Posterior cingulate gyrus (tissue), 11 donors: ENCODE measurements at regions not wholly inside any gene's neighbourhood (a gene's known extent, or its start where the extent isn't known, plus 50 kb on each side); places are given as distances from the start of the nearest gene placed in this dataset.

Experiments used
- DNase-seq, 10 donors: peaks; one replicate each; pipeline versions ENCODE4 v3.0.0 to v3.0.0-alpha.2; 2020 to 2021; ENCODE audit warnings: mixed read lengths in 3 of 10
- intact Hi-C: fragments of 100-400 bp; cut with DNase I; formaldehyde crosslinking; loops from one replicate; pipeline ENCODE4 v1.15.1; 2023

GRCh38 chr6:40973304-40973703, 65.7 kb downstream of the UNC5CL start:
- no peak for DNase-seq
- intact Hi-C loops, result no loop called here

DNA sequence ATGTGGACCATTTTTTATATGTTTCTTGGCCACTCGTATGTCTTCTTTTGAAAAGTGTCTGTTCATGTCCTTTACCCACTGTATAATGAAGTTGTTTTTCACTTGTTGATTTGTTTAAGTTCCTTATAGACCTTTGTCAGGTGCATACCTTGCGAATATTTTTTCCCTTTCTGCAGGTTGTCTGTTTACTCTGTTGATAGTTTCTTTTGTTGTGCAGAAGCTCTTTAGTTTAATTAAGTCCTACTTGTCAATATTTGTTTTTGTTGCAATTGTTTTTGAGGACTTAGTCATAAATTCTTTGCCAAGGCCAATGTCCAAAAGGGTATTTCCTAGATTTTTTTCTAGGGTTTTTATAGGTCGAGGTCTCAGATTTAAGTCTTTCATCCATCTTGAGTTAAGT, 66.2 kb downstream of the UNC5CL start:
- DNase-seq, result no peak
- intact Hi-C loops, result no loop called here

GRCh38 chr6:40972190-40972589, 66.8 kb downstream of the UNC5CL start:
- DNase-seq, result no peak
- intact Hi-C loops, result no loop called here

GRCh38 chr6:40968620-40969164, 70.3 kb downstream of the UNC5CL start:
- intact Hi-C loops, result no loop called here
- no peak for DNase-seq

- no peak for DNase-seq
- intact Hi-C loops, result no loop called here
Observed at GRCh38 chr6:40966860-40967259, 72.2 kb downstream of the UNC5CL start.

GRCh38 chr6:40965046-40965445, 74.0 kb downstream of the UNC5CL start:
- intact Hi-C loops, result no loop called here
- DNase-seq, result no peak

GRCh38 chr6:40963019-40963418, 76.0 kb downstream of the UNC5CL start:
- no peak for DNase-seq
- intact Hi-C loops, result no loop called here

DNA sequence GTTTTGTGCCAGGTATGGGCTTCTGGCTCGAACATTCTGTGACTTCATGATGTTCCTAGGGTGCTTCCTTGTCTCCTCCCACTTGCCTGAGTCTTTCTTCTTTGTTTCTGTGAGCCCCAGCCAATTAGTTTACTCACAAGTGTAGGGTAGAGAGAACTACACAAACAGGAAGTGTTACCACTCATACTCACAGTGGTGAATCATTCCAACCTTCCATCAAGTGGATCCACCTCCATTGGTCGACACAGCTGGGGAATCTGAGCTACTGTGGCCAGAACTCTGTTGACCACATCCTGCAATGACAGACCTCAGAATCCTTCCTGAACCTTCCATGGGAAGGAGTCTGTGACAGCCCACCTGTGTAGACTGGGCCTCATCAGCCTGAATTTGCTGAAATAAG, 76.8 kb downstream of the UNC5CL start:
- intact Hi-C loops, result no loop called here
- DNase-seq, result no peak

DNA sequence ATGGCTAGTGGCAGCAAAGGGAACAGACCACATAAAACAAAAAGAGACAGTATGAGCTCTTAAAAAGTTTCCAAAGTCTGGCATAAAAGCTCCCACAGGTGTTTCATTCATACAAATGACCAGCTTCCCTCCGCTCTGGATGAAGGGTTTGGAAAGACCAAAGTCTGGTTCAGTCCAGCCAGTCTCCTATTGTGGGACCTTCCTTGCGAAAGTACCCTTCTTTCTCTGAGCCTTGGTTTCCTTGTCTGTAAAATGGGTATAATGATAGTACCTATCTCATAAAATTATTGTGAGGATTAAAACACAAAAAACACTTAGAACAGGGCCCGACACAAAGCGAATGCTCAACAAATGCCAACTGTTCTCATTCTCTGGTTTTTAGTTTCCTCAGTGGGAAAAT, 77.2 kb downstream of the UNC5CL start:
- intact Hi-C loops, result no loop called here
- no peak for DNase-seq

GRCh38 chr6:40960742-40961430, 78.1 kb downstream of the UNC5CL start:
- DNase-seq, result no peak

GRCh38 chr6:40959781-40960327, 79.2 kb downstream of the UNC5CL start:
- intact Hi-C loops, result no loop called here
- no peak for DNase-seq

More at GRCh38 chr6:40960742-40961430, 78.1 kb downstream of the UNC5CL start:
- intact Hi-C loops, result no loop called here

DNA sequence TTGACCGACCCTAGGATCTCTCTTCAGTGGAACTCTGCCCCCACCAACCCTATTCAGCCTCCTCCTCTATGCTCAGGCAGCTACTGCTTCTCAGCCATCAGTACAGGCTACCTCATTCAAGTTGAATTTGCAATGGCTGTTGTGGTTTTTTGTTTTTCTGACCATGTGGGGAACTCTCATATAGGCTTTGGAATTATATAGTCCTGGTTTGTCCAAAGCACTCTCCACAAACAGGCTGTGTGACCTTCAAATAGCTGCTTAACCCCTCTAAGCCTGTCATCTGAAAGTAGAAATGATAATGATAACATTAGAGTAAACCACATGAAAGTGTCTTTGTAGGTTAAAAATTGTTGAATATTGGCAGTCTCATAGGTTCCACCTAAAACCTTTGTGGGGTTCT, 80.3 kb downstream of the UNC5CL start:
- intact Hi-C loops, result no loop called here
- no peak for DNase-seq

- DNase-seq, result no peak
- intact Hi-C loops, result no loop called here
Observed at GRCh38 chr6:40957616-40958492, 81.2 kb downstream of the UNC5CL start.

- intact Hi-C loops, result no loop called here
- DNase-seq, result no peak
Observed at GRCh38 chr6:40956936-40957335, 82.1 kb downstream of the UNC5CL start.

DNA sequence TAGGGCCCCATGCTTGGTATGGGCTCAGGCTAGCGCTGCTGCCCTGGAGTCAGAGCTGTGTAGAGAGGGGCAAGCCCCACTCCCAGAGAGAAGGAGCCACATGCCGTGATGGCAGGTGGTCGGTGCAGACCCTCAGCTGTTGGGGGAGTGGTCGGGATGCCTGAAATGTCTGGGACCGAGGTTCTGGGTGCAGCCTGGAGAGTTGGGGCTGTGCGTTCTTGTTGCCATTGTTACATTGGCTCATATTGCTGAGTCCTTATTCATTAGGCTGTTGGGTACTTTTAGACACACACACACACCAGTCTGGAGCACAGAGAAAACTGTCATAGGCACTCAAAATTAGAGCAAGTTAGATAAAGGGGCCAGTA, 83.9 kb downstream of the UNC5CL start:
- intact Hi-C loops, result no loop called here
- DNase-seq, result no peak

GRCh38 chr6:40954446-40955177, 84.4 kb downstream of the UNC5CL start:
- DNase-seq, result no peak
- intact Hi-C loops, result no loop called here

DNA sequence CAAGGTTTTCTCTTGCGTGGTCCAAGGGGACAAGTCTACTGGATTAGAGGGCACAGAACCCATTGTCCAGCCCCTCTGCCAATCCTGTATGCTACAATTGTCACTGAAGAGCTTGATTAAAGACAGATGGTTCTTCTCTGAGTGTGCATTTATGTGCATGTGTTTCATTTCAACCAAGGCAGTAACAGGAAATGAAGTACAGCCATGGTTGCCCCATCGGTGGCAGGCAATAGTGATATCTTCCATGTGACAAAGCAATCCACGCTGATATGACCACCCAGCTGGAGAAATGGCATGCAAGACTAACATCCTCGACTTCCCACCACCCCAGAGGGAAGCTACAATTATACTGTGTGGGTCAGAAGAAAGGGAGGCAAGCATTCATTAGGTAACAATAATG, 85.5 kb downstream of the UNC5CL start:
- no peak for DNase-seq
- intact Hi-C loops, result no loop called here

DNA sequence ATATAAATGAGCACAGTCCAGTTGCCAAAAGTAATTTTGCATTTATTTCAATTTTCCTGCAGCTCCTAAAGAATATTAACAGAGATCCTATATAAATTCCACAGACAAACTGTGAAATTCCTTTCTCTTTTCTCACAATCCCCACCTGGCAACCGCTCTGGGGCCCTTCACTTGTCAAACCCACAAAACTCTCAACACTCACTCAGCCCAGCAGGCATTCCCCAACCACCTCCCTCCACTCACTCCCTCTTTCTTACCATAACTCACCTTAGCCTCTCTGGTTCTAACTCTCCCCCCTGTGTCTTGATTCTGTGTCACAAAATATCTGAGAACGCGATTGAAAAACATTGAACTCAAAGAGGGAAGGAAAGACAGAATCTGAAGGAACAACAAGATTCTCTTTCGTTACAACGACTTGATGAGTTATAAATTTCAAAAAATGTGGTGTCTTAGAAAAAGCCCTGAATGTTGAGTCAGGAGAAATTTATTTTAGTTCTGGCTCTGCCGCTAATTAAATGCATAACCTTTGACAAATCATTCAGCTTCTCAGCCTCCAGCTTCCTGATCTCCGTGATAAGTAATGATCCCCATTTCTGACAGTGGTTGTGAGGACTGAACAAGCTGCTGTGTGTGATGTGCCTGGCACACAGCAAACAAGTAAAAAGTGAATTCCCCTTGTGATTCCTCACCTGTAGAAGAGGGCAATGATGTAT, 87.9 kb downstream of the UNC5CL start:
- intact Hi-C loops, result no loop called here
- no peak for DNase-seq

- intact Hi-C loops, result no loop called here
- DNase-seq, result no peak
Observed at GRCh38 chr6:40948570-40948969, 90.5 kb downstream of the UNC5CL start.

DNA sequence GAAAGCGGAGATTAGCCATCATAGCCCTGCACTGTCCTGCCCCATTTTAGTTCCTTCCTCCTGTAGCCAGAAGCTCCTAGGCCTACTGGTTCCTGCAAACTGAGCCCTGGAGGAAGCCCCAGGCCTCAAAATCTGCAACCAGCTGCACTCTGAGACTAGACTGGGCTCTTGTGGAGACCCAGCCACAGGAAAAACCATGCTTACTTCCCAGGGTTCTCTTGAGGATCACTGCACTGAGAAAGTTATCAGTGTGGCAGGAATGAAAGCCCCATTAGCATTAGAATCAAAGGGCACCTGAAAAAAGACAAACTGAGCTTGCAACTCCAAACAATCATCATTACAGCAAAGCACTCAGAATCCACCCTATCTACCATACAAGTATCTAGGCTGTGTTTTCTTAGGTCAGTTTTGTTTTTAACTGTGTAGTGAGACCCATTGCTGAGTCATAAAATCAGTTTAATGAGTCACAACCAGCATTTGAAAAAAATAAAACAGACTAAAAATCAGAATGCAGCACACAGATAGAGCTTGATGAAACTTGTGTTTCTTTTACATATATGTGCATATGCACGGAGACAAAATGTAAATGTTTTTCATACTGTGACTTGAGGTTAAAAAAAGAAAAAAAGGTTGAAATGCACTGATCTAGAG, 91.0 kb downstream of the UNC5CL start:
- intact Hi-C loops, result no loop called here
- no peak for DNase-seq
